GM23248 (cell line): ENCODE measurements at regions not wholly inside any gene's neighbourhood (a gene's known extent, or its start where the extent isn't known, plus 50 kb on each side); places are given as distances from the start of the nearest gene placed in this dataset.
"Not testable (repeated sequence)": the region's sequence is repeated elsewhere in the genome, so short reads cannot be mapped to it uniquely, and the experiment has no call there.

ENCODE experiments used
- DNase-seq: peaks from one replicate; pipeline ENCODE4 v3.0.0-alpha.2; 2015
- H2AFZ ChIP-seq: fragments of 200-600 bp; sonication (generic); 2 replicates; pipeline ENCODE4 v1.6.1; 2016; ENCODE audit warnings: antibody characterized with exemption
- H3F3A ChIP-seq: fragments of 200-600 bp; sonication (generic); 2 replicates; pipeline ENCODE4 v1.6.1; 2016; ENCODE audit warnings: mild to moderate bottlenecking, antibody characterized with exemption, mixed run types; ENCODE audit not compliant: insufficient read depth
- H3K27ac ChIP-seq: fragments of 200-600 bp; sonication (generic); 2 replicates; pipeline ENCODE4 v1.5.1; 2016; ENCODE audit warnings: mild to moderate bottlenecking
- H3K27me3 ChIP-seq: fragments of 200-600 bp; sonication (generic); replicated peaks from 2 replicates; pipeline ENCODE4 v1.6.1; 2016; ENCODE audit warnings: mild to moderate bottlenecking; ENCODE audit not compliant: insufficient read depth
- H3K36me3 ChIP-seq: fragments of 200-600 bp; sonication (generic); 2 replicates; pipeline ENCODE4 v1.6.1; 2016; ENCODE audit warnings: low read depth, mild to moderate bottlenecking
- H3K4me1 ChIP-seq: fragments of 200-600 bp; sonication (generic); 2 replicates; pipeline ENCODE4 v1.6.1; 2016; ENCODE audit warnings: mild to moderate bottlenecking; ENCODE audit not compliant: insufficient read depth
- H3K4me2 ChIP-seq: fragments of 200-600 bp; sonication (generic); one replicate; pipeline ENCODE4 v1.6.1; 2016; ENCODE audit warnings: mild to moderate bottlenecking; ENCODE audit not compliant: unreplicated experiment
- H3K4me3 ChIP-seq: fragments of 200-600 bp; sonication (generic); 2 replicates; pipeline ENCODE4 v1.5.1; 2016; ENCODE audit warnings: mild to moderate bottlenecking
- H3K79me2 ChIP-seq: fragments of 200-600 bp; sonication (generic); 2 replicates; pipeline ENCODE4 v1.6.1; 2016; ENCODE audit warnings: mild to moderate bottlenecking; ENCODE audit not compliant: insufficient read depth
- H3K9ac ChIP-seq: fragments of 200-600 bp; sonication (generic); 2 replicates; pipeline ENCODE4 v1.6.1; 2016; ENCODE audit warnings: mild to moderate bottlenecking
- H3K9me2 ChIP-seq: fragments of 200-600 bp; sonication (generic); 2 replicates; pipeline ENCODE4 v1.6.1; 2016; ENCODE audit warnings: mixed run types, mild to moderate bottlenecking, moderate library complexity; ENCODE audit not compliant: insufficient read depth
- H3K9me3 ChIP-seq: fragments of 200-600 bp; sonication (generic); one replicate; pipeline ENCODE4 v1.6.1; 2017; ENCODE audit warnings: low read depth
- H4K20me1 ChIP-seq: fragments of 200-600 bp; sonication (generic); 2 replicates; pipeline ENCODE4 v1.6.0; 2016; ENCODE audit not compliant: insufficient read depth
- EZH2 ChIP-seq: fragments of 200-600 bp; sonication (generic); IDR thresholded peaks from 2 replicates; pipeline ENCODE4 v1.6.1; 2018; ENCODE audit warnings: antibody characterized with exemption, mild to moderate bottlenecking; ENCODE audit not compliant: insufficient read depth, poor library complexity, severe bottlenecking
- EZH2phosphoT487 ChIP-seq: fragments of 200-600 bp; sonication (generic); IDR thresholded peaks from 2 replicates; pipeline ENCODE4 v1.6.1; 2018; ENCODE audit warnings: antibody characterized with exemption, moderate library complexity, mild to moderate bottlenecking, low read depth; ENCODE audit not compliant: insufficient read depth
- WGBS, 2 experiments: methylation state at CpG; one replicate each; pipeline ENCODE4 v1.1.6; 2015 to 2017; ENCODE audit warnings: low lambda C conversion rate in 2 of 2, low coverage in 1 of 2; ENCODE audit errors: missing lambda C conversion rate in 2 of 2; 5-methylcytosine and 5-hydroxymethylcytosine counted together
- in situ Hi-C: fragments of 300-500 bp; cut with MboI; formaldehyde crosslinking; loops from 2 replicates; pipeline ENCODE4 v1.15.0; 2020

DNA sequence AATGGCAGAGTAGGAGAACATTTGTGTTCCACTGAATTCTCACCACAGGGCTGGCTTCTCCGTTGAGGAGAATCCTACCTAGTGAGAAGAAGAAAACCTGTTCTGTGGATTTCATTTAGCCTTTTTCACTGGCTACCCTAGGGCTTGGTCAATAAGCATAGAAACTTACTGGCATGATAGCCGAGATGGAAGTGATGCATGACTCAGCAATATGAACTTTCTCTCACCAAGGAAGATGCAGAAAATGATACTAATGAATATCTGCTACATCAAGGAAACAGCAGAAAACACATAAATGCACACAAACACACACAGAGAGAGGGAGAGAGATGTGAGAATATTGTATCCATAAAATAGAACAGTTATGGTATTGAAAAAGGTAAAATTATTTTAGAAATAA lies 216.3 kb downstream of the HHIP start:
- Histone ChIP-seq H3K27ac (no peak overlapping the region), H3K4me2 (no peak overlapping the region), H3K9ac (no peak overlapping the region), H3F3A (no peaks in the 10 kb centered on the region), H3K36me3 (no peaks in the 10 kb centered on the region), H3K9me3 (no peaks in the 10 kb centered on the region), H4K20me1 (no peaks in the 10 kb centered on the region), H3K27me3 (no peaks in the 10 kb centered on the region), H3K4me1 (no peaks in the 10 kb centered on the region), H2AFZ (no peak overlapping the region), H3K79me2 (no peaks in the 10 kb centered on the region), H3K4me3 (no peak overlapping the region), H3K9me2 (no peaks in the 10 kb centered on the region)
- in situ Hi-C loops: no loop called here
- WGBS, 2 experiments: 25 to 26% methylated on average over 2 of the region's 2 CpGs
- TF ChIP-seq EZH2: no peak
- no peak for TF ChIP-seq EZH2phosphoT487
- no peak for DNase-seq

DNA sequence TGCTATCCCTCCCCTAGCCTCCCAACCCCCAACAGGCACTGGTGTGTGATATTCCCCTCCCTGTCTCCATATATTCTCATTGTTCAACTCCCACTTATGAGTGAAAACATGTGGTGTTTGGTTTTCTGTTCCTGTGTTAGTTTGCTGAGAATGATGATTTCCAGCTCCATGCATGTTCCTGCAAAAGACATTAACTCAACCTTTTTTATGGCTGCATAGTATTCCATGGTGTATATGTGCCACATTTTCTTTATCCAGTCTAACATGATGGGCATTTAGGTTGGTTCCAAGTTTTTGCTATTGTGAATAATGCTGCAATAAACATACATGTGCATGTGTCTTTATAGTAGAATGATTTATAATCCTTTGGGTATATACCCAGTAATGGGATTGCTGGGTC lies 218.9 kb downstream of the HHIP start:
- H3K79me2 ChIP-seq, in situ Hi-C loops, H2AFZ ChIP-seq, H3K9me3 ChIP-seq, H3K4me1 ChIP-seq, H3K27me3 ChIP-seq, H4K20me1 ChIP-seq, H3K27ac ChIP-seq, H3K4me3 ChIP-seq, H3K9me2 ChIP-seq, H3F3A ChIP-seq, H3K9ac ChIP-seq, DNase-seq, H3K36me3 ChIP-seq, H3K4me2 ChIP-seq: not testable (repeated sequence)

DNA sequence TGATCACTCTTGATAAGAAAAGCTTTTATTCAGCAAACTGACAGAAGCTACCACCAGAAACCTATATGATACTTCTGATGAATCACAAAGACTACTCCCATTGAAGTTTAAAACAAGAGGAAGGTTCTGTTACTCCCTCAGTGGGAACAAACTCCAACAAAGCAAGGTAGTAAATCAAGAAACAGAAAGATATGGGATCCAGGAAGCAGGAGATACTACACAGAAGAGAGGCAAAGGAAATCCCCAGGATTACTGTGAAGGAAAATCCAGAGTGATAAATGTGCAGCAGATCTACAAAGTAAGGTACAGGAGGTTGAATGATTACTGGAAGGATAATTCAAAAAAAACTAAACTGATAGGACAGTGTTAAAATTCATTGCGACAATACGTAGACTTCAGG lies 222.4 kb downstream of the HHIP start:
- Histone ChIP-seq H3K9me3 (no peaks in the 10 kb centered on the region), H3K4me1 (no peaks in the 10 kb centered on the region), H3K4me2 (no peak overlapping the region), H3K36me3 (no peaks in the 10 kb centered on the region), H3K27me3 (no peaks in the 10 kb centered on the region), H4K20me1 (no peaks in the 10 kb centered on the region), H3F3A (no peaks in the 10 kb centered on the region), H3K27ac (no peak overlapping the region), H3K9me2 (no peaks in the 10 kb centered on the region), H2AFZ (no peak overlapping the region), H3K4me3 (no peak overlapping the region), H3K79me2 (no peaks in the 10 kb centered on the region), H3K9ac (no peak overlapping the region)
- WGBS, 2 experiments: 81 to 93% methylated on average over 2 of the region's 2 CpGs
- in situ Hi-C loops: no loop called here
- TF ChIP-seq EZH2phosphoT487: no peak
- no peak for TF ChIP-seq EZH2
- DNase-seq: no peak

DNA sequence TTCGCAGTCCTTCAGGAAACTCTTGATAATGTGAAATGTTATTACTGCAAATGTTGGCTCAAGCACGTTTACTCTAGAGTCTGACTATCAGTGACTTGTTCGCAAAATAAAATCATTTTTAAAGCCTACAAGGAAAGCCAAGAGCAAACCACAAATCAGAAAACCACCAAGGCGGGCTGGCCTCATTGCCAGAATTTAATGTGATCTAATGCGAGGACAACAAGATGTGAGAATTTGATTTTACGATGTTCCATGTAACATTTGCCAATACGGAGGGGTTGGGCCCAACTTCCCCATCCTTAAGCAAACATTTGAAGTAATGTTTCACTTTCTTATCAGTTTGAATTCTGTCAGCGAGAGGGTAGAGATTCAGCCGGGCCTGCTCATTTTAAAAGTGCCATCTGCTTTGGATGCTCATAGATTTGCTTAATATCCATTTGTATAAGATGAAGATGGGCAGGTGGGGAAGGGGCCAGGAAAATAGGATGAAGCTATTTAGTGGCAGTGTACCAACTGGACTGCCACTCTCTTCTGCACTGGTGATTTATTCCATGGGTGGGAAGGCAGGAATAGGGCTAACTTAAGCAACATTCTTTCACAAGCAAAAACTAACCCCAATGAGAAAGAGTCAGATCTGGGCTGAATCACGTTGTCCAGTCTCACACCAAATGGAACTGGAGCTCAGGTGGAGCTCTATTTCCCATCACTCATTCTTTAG lies 225.3 kb downstream of the ANAPC10 start:
- 48 to 49% methylated on average over 10 of the region's 10 CpGs for WGBS, 2 experiments
- TF ChIP-seq EZH2phosphoT487 (no peak), EZH2 (no peak)
- Histone ChIP-seq H3K9ac (no peak overlapping the region), H3K27ac (no peak overlapping the region), H3K9me3 (no peaks in the 10 kb centered on the region), H4K20me1 (no peaks in the 10 kb centered on the region), H3K4me2 (no peak overlapping the region), H3K27me3 (no peaks in the 10 kb centered on the region), H3K9me2 (no peaks in the 10 kb centered on the region), H3K4me3 (no peak overlapping the region), H2AFZ (no peak overlapping the region), H3K36me3 (no peaks in the 10 kb centered on the region), H3F3A (no peaks in the 10 kb centered on the region), H3K79me2 (no peaks in the 10 kb centered on the region), H3K4me1 (no peaks in the 10 kb centered on the region)
- DNase-seq: no peak
- in situ Hi-C loops: no loop called here
